EH (cell line): ENCODE measurements at regions not wholly inside any gene's neighbourhood (a gene's known extent, or its start where the extent isn't known, plus 50 kb on each side); places are given as distances from the start of the nearest gene placed in this dataset.

Source experiments
- DNase-seq: peaks from one replicate; pipeline ENCODE4 v3.0.0-alpha.2; 2015; ENCODE audit warnings: low read depth

- peak; percentile 16 for DNase-seq
Observed at GRCh38 chr1:195376190-195376589, 1232.0 kb downstream of the KCNT2 start.

- DNase-seq: no peak
Observed at GRCh38 chr1:195373856-195374255, 1234.4 kb downstream of the KCNT2 start.

GRCh38 chr1:195345149-195345548 is 1263.1 kb downstream of the KCNT2 start:
- DNase-seq: no peak

GRCh38 chr1:195337646-195338045 is 1270.6 kb downstream of the KCNT2 start:
- DNase-seq: no peak

GRCh38 chr1:195336812-195337211 is 1271.4 kb downstream of the KCNT2 start:
- peak; percentile 2 for DNase-seq

- DNase-seq: peak; percentile 36
Observed at GRCh38 chr1:195335541-195335940, 1272.7 kb downstream of the KCNT2 start.

GRCh38 chr1:195332102-195332501 is 1276.1 kb downstream of the KCNT2 start:
- DNase-seq: no peak

GRCh38 chr1:195328681-195329080 is 1279.6 kb downstream of the KCNT2 start:
- DNase-seq: no peak

- no peak for DNase-seq
Observed at GRCh38 chr1:195328102-195328501, 1280.1 kb downstream of the KCNT2 start.

GRCh38 chr1:195327361-195327760 is 1280.9 kb downstream of the KCNT2 start:
- no peak for DNase-seq

- no peak for DNase-seq
Observed at GRCh38 chr1:195326325-195326724, 1281.9 kb downstream of the KCNT2 start.

- no peak for DNase-seq
Observed at GRCh38 chr1:195325181-195325580, 1283.1 kb downstream of the KCNT2 start.

GRCh38 chr1:195306281-195306680 is 1302.0 kb downstream of the KCNT2 start:
- DNase-seq: no peak

GRCh38 chr1:195294911-195295310 is 1313.3 kb downstream of the KCNT2 start:
- no peak for DNase-seq

- no peak for DNase-seq
Observed at GRCh38 chr1:195278644-195279043, 1329.6 kb downstream of the KCNT2 start.

GRCh38 chr1:195275710-195276109 is 1332.5 kb downstream of the KCNT2 start:
- no peak for DNase-seq

GRCh38 chr1:195251900-195252299 is 1356.3 kb downstream of the KCNT2 start:
- no peak for DNase-seq

GRCh38 chr1:195243492-195243891 is 1364.7 kb downstream of the KCNT2 start:
- DNase-seq: no peak

GRCh38 chr1:195241066-195241465 is 1367.2 kb downstream of the KCNT2 start:
- no peak for DNase-seq

- no peak for DNase-seq
Observed at GRCh38 chr1:195238313-195238712, 1369.9 kb downstream of the KCNT2 start.

- no peak for DNase-seq
Observed at GRCh38 chr1:195236991-195237889, 1371.0 kb downstream of the KCNT2 start.

GRCh38 chr1:195218428-195219212 is 1389.6 kb downstream of the KCNT2 start:
- no peak for DNase-seq

GRCh38 chr1:195202241-195202640 is 1406.0 kb downstream of the KCNT2 start:
- no peak for DNase-seq
